HG03460 (cell line): ENCODE measurements at regions not wholly inside any gene's neighbourhood (a gene's known extent, or its start where the extent isn't known, plus 50 kb on each side); places are given as distances from the start of the nearest gene placed in this dataset.
"Not testable (repeated sequence)": the region's sequence is repeated elsewhere in the genome, so short reads cannot be mapped to it uniquely, and the experiment has no call there.

Experiments
- ATAC-seq: cut with Tn5 transposase; IDR thresholded peaks from one replicate; pipeline ENCODE4 v1.9.1; 2021; ENCODE audit not compliant: unreplicated experiment

- no peak for ATAC-seq
These were observed 493.0 kb upstream of the PITX2 start for GRCh38 chr4:111115881-111116280.

- ATAC-seq = no peak
These were observed 497.3 kb upstream of the PITX2 start for GRCh38 chr4:111120191-111120590.

GRCh38 chr4:111126340-111126739, 503.5 kb upstream of the PITX2 start:
- ATAC-seq = no peak

- ATAC-seq = no peak
These were observed 505.0 kb upstream of the PITX2 start for GRCh38 chr4:111127841-111128240.

GRCh38 chr4:111128327-111128726, 505.4 kb upstream of the PITX2 start:
- no peak for ATAC-seq

GRCh38 chr4:111136438-111136837, 513.6 kb upstream of the PITX2 start:
- no peak for ATAC-seq

GRCh38 chr4:111136967-111137366, 514.1 kb upstream of the PITX2 start:
- no peak for ATAC-seq

- no peak for ATAC-seq
These were observed 520.6 kb upstream of the PITX2 start for GRCh38 chr4:111143510-111143909.

GRCh38 chr4:111154934-111155333, 532.1 kb upstream of the PITX2 start:
- no peak for ATAC-seq

GRCh38 chr4:111164556-111164955, 541.7 kb upstream of the PITX2 start:
- ATAC-seq = not testable (repeated sequence)

GRCh38 chr4:111174331-111174730, 551.5 kb upstream of the PITX2 start:
- no peak for ATAC-seq

GRCh38 chr4:111178231-111178630, 555.4 kb upstream of the PITX2 start:
- ATAC-seq = no peak

- ATAC-seq = no peak
These were observed 564.2 kb upstream of the PITX2 start for GRCh38 chr4:111187108-111187507.

GRCh38 chr4:111198446-111198845, 575.6 kb upstream of the PITX2 start:
- no peak for ATAC-seq

GRCh38 chr4:111204797-111205196, 581.9 kb upstream of the PITX2 start:
- ATAC-seq = no peak

GRCh38 chr4:111208970-111209369, 586.1 kb upstream of the PITX2 start:
- no peak for ATAC-seq

GRCh38 chr4:111209706-111210105, 586.8 kb upstream of the PITX2 start:
- ATAC-seq = no peak

GRCh38 chr4:111210595-111210994, 587.7 kb upstream of the PITX2 start:
- ATAC-seq = no peak

GRCh38 chr4:111213531-111213930, 590.7 kb upstream of the PITX2 start:
- ATAC-seq = no peak

- ATAC-seq = no peak
These were observed 591.5 kb upstream of the PITX2 start for GRCh38 chr4:111214371-111214770.

GRCh38 chr4:111215755-111216154, 592.9 kb upstream of the PITX2 start:
- ATAC-seq = no peak

GRCh38 chr4:111216791-111217190, 593.9 kb upstream of the PITX2 start:
- ATAC-seq = no peak

GRCh38 chr4:111221371-111221770, 598.5 kb upstream of the PITX2 start:
- ATAC-seq = no peak

- ATAC-seq = no peak
These were observed 605.5 kb upstream of the PITX2 start for GRCh38 chr4:111228396-111228795.
